Cerebellar cortex (tissue), 1 donor: ENCODE measurements at regions not wholly inside any gene's neighbourhood (a gene's known extent, or its start where the extent isn't known, plus 50 kb on each side); places are given as distances from the start of the nearest gene placed in this dataset.
"Not testable (repeated sequence)": the region's sequence is repeated elsewhere in the genome, so short reads cannot be mapped to it uniquely, and the experiment has no call there.

Experiments
- DNase-seq: peaks from one replicate; pipeline ENCODE4 v3.0.0-alpha.2; 2015; ENCODE audit warnings: low spot score

DNA sequence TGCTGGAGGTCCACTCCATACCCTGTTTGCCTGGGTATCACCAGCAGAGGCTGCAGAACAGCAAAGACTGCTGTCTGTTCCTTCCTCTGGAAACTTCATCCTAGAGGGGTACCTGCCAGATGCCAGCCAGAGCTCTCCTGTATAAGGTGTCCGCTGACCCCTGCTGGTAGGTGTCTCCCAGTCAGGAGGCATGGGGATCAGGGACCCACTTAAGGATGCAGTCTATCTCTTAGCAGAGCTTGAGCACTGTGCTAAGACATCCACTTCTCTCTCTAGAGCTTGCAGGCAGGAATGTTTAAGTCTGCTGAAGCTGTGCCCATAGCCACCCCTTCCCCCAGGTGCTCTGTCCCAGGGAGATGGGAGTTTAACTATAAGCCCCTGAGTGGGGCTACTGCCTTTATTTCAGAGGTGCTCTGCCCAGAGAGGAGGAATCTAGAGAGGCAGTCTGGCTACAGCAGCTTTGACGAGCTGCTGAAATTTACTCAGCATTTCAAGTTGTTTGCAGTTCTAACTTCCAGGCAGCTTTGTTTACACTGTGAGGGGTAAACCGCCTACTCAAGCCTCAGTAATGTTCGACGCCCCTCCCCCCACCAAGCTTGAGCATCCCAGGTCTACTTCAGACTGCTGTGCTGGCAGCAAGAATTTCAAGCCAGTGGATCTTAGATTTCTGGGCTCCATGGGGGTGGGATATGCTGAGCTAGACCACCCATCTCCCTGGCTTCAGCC is 74.5 kb upstream of the GORAB start:
- DNase-seq, result not testable (repeated sequence)

DNA sequence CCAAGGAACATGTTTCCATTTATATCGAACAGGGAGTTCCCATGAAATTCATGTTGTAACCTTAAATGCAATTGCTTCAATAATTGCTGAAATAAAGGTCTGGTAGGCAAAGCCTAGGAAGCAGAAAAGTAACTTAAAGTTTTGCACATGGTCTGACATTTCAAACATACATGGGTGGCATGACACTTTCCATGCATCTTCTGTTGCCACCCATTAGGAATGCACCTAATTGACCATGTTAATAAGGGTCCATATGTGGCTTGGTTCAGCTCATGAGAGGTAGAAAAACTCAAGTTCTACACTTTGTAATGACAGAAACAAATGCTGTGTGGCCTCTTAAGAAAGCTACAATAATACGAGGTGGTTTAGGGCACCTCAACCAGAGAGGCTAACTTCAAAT is 72.0 kb upstream of the GORAB start:
- no peak for DNase-seq

DNA sequence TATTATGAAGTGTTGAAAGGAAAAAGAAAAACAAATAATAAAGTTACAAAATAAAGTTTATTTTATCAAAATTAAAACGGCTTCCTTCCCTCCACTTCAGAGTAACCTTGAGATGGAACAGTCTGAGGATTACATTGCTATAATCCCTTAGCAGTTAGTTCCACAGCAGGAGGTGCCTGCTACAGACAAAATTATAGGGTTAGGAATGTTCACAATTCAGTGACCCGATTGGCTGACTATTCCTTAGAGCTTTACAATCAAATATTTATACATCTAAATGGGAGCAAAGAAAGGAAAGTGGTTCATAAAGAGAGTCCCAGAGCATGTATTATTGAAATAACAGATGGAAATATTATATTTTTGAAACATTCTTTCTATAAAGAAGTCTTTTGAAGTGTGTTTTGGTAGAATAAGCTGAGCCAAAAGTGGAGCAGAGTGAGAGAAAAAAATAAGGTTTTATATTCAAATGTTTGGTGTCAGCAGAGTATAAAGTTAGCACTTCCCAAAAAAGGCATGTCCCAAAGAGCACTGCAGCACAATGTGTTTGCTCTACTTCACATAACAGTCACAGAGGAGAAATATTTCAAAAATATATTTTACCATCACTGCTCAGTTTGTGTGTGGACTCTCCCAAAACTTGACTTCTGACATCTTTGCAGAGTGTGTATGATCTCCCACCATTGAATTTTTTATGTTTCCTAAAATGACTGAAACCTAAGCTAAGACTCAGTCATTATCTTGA is 71.4 kb upstream of the GORAB start:
- no peak for DNase-seq

DNA sequence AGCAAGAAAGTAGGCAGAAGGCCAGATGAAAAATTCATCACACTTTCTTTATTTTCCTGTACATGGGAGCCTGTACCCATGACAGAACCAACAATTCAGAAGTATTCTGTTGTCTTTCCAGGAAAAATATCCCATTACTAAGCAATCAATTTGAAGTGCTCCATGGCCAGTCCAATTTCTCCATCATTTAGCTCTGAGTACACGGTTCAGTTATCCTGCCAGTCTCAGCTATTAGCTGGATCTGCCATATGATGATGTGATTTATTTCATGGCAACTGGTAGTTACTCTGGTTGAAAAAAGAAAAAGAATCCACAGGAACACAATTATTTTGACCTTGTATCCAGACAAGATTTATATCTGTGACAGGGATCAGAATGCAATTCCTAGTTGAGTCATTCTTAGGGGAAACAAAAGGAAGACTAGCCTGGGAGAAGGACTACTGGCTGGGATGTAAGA is 70.6 kb upstream of the GORAB start:
- no peak for DNase-seq

DNA sequence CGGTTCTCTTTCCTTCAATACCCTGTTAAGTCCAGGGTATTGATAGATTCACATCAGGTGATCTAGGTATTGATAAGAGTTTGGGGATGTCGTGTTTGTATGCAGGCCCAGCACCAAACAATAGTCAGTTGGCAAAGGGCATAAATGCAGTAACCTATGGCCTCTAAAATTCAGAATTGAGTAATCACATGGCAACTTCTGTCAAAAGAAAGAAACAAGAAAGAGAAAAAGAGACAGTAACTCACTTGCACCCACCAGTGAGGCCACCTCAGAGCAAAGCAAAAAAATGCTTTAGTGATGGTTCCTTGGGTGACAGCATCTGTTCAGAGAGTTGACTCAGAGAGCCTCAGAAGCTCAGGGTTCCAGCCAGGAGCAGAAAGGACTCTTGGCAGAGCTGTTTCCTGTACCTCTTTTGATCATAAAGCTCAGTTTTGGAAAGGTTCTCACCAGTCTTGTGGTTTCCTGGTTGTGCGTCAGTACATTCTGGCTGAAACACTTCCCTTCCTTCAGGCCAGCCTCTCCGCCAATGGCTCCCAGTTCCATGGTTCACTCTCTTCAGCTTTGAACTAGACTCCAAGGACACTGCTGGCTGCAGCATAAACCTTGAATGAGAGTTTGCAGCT is 70.1 kb upstream of the GORAB start:
- no peak for DNase-seq

DNA sequence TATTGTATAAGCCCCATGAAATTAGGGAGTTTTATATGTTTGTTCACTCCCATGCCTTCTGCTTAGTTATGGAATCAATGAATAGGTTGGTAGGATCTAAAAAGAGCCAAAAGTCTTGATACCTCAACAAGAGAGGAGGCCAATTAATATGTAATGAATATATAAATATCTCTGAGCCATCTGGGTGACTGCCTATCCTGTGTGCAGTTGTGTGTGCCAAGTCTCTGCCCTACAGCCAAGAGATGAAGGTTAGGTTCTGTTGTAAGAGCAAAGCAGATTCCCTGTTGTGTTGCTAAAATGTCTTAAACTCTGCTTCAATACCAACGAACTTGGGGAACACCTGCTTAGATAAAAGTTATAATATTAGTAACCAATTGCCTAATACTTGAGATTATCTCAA is 61.8 kb upstream of the GORAB start:
- no peak for DNase-seq

GRCh38 chr1:170471398-170472053 is 60.4 kb upstream of the GORAB start:
- DNase-seq, result no peak

DNA sequence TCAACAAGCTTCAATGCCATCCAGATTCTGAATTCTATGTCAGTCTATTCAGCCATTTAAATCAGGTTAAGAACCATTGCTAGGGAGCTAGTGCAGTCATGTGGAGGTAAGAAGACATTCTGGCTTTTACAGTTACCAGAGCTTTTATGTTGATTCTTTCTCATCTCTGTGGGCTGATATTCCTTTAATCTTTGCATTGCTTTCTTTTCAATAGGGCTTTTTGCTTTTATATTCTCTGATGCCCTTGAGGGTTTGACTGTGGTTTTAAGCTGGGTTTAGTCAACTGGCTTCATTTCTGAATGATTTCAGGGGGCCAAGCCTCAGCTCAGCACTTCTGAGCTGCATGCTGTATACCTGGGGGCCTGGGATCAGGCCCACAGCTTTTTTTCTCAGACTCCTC is 51.0 kb upstream of the GORAB start:
- DNase-seq, result no peak
